ENCODE measurements at regions not wholly inside any gene's neighbourhood (a gene's known extent, or its start where the extent isn't known, plus 50 kb on each side); places are given as distances from the start of the nearest gene placed in this dataset.

GRCh38 chr5:154628685-154629084 is 126.5 kb upstream of the LARP1 start:
- H3K4me3 ChIP-seq (ENCODE audit: low read depth, low read length), result no peak overlapping the region
- TF ChIP-seq CTCF (IDR thresholded peaks at IDR 0.05; ENCODE audit: insufficient read depth, low read length, missing control alignments), result no peak
- CTCF ChIA-PET, result interaction anchor here (1.1 kb wide), 1 partner anchor 161 kb away, joined by 3 read pairs; no protein-coding TSS in a partner anchor
- POLR2A ChIA-PET, result no interaction called here
- no peak for DNase-seq (ENCODE audit: low read depth, low spot score)

- no peak for DNase-seq (ENCODE audit: low read depth, low spot score)
- TF ChIP-seq CTCF (IDR thresholded peaks at IDR 0.05; ENCODE audit: insufficient read depth, low read length, missing control alignments), result no peak
- POLR2A ChIA-PET, result no interaction called here
- H3K4me3 ChIP-seq (ENCODE audit: low read depth, low read length), result no peak overlapping the region
- CTCF ChIA-PET, result interaction anchor here (1.1 to 1.4 kb wide), 2 partner anchors 8 to 160 kb away, joined by 3 to 4 read pairs; no protein-coding TSS in a partner anchor
Measured at GRCh38 chr5:154627698-154628678, 127.2 kb upstream of the LARP1 start.

- H3K4me3 ChIP-seq (ENCODE audit: low read depth, low read length), result no peak overlapping the region
- ChIA-PET POLR2A (no interaction called here), CTCF (interaction anchor here (1.1 to 1.4 kb wide), 3 partner anchors 9 to 163 kb away, joined by 3 to 4 read pairs (median 3); no protein-coding TSS in a partner anchor)
- no peak for DNase-seq (ENCODE audit: low read depth, low spot score)
- no peak for TF ChIP-seq CTCF (IDR thresholded peaks at IDR 0.05; ENCODE audit: insufficient read depth, low read length, missing control alignments)
Measured at GRCh38 chr5:154626876-154627557, 128.2 kb upstream of the LARP1 start.

GRCh38 chr5:154625031-154625430 is 130.1 kb upstream of the LARP1 start:
- DNase-seq (ENCODE audit: low read depth, low spot score), result no peak
- TF ChIP-seq CTCF (IDR thresholded peaks at IDR 0.05; ENCODE audit: insufficient read depth, low read length, missing control alignments), result no peak
- ChIA-PET POLR2A (no interaction called here), CTCF (interaction anchor here (0.9 kb wide), 1 partner anchor 552 kb away, joined by 3 read pairs; no protein-coding TSS in a partner anchor)
- no peak overlapping the region for H3K4me3 ChIP-seq (ENCODE audit: low read depth, low read length)

- CTCF ChIA-PET, result no interaction called here
- no peak for TF ChIP-seq CTCF (IDR thresholded peaks at IDR 0.05; ENCODE audit: insufficient read depth, low read length, missing control alignments)
- POLR2A ChIA-PET, result no interaction called here
- DNase-seq (ENCODE audit: low read depth, low spot score), result no peak
- no peak overlapping the region for H3K4me3 ChIP-seq (ENCODE audit: low read depth, low read length)
Measured at GRCh38 chr5:154624341-154624740, 130.8 kb upstream of the LARP1 start.

- DNase-seq (ENCODE audit: low read depth, low spot score), result no peak
- no peak overlapping the region for H3K4me3 ChIP-seq (ENCODE audit: low read depth, low read length)
- ChIA-PET POLR2A (no interaction called here), CTCF (interaction anchor here (1.0 to 1.4 kb wide), 2 partner anchors 10 to 152 kb away, joined by 4 read pairs; no protein-coding TSS in a partner anchor)
- no peak for TF ChIP-seq CTCF (IDR thresholded peaks at IDR 0.05; ENCODE audit: insufficient read depth, low read length, missing control alignments)
Measured at GRCh38 chr5:154620411-154620810, 134.8 kb upstream of the LARP1 start.
